Epidermal melanocyte (primary cell): ENCODE measurements at regions not wholly inside any gene's neighbourhood (a gene's known extent, or its start where the extent isn't known, plus 50 kb on each side); places are given as distances from the start of the nearest gene placed in this dataset.

ENCODE experiments used
- DNase-seq: peaks from one replicate; pipeline ENCODE4 v3.0.0; 2011; ENCODE audit warnings: low spot score; ENCODE audit not compliant: insufficient read length

DNA sequence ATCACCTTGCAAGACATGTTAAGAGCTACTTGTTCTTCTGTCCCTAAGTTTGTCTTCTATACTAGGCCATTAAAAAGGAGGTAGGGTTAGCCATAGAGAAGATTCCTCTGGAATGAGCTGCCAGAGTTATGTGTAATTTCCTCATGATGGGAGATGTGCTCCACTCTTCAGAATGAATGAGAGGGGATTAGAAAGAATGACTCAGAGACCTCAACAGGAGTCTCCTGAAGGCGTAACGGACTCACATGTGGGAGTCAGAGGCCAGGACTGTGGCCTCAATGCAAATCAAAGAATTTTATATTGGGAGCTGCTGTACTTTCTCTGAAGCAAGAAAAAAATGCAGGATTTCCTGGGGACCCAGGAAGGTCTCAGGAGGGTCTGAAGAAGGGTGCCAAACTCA lies 87.8 kb upstream of the ATXN7L3B start:
- DNase-seq: no peak

DNA sequence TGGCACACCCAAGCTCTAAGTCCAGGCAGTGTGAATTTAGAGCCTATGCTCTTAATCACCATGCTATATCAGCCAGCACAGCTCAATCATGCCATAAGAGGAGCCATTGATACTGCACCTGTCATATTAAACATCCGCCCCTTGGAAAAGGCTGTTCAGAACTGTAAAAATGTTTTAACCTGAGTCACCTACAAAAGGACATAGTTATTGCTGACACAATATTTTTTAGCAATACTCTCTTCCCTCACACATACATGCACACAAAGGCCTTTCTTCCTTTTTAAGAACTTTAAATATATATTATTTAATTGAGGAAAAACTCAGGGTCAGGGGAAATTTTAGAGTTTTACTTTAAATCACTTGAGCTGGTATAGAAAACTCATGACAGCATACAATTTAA lies 83.5 kb upstream of the ATXN7L3B start:
- no peak for DNase-seq

DNA sequence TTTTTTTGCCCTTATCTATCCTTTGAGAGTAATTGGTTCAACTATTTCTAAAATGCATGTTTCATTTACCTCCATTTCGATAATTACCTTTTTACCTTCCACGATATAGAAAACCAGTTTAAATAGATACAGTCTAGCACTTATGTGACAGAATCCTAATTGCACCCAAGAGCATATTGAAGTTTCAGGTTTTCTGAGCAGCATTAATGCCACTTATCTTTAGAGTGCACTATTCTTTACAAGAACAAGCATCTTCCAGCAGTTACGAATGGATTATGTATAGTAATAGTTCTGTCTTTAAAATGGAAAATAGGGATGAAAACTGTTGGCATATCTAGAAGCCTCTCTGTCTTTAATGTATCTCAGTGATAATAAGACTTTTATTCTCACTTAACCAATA lies 82.2 kb upstream of the ATXN7L3B start:
- DNase-seq: no peak

GRCh38 chr12:74456431-74456830 lies 81.2 kb upstream of the ATXN7L3B start:
- DNase-seq: no peak

GRCh38 chr12:74468401-74468800 lies 69.2 kb upstream of the ATXN7L3B start:
- no peak for DNase-seq

GRCh38 chr12:74476234-74476633 lies 61.4 kb upstream of the ATXN7L3B start:
- DNase-seq: no peak

DNA sequence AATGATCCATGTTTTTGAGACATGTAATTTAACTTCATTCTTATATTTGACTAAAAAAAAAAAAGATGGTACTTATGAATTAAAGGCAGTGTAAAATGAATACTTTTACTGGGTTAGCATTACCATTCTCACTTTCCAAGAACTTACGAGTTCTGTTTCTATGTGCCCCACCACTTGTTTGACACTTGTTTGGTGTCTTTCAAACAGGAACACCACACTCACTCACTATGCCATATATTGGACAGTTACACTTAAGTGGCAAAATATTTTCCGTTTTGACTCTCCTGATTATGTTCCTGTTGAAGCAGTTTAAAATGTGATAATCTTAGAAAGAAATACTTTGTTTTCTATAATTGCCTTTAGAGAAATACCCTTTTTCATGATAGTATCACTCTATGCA lies 56.6 kb upstream of the ATXN7L3B start:
- DNase-seq: no peak

- no peak for DNase-seq
Observed at GRCh38 chr12:74482115-74482514, 55.5 kb upstream of the ATXN7L3B start.

DNA sequence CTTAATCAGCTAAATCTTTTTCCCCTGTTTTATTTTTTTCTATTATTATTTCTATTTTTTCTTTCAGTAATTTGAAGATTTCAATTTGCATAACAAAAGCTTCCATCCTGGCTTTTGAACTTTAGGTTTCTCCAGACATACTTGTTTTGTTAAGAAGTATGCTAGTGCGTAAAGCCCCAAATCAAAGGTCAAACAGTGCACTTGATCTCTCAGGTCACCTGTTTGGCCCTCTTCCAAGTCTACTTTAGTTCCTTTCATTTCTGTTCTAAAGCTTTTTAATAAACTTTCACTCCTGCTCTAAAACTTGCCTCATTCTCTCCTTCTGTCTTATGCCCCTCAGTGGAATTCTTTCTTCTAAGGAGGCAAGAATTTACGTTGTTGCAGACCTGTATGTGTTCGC lies 54.6 kb upstream of the ATXN7L3B start:
- no peak for DNase-seq
